NCI-H748 treated with DMSO at 0.1 percent for 48 hours (cell line): ENCODE measurements at regions not wholly inside any gene's neighbourhood (a gene's known extent, or its start where the extent isn't known, plus 50 kb on each side); places are given as distances from the start of the nearest gene placed in this dataset.
"Not testable (repeated sequence)": the region's sequence is repeated elsewhere in the genome, so short reads cannot be mapped to it uniquely, and the experiment has no call there.

ENCODE experiments used
- DNase-seq: peaks from one replicate; lab custom pipeline; 2025; lab: John Stamatoyannopoulos, UW

DNA sequence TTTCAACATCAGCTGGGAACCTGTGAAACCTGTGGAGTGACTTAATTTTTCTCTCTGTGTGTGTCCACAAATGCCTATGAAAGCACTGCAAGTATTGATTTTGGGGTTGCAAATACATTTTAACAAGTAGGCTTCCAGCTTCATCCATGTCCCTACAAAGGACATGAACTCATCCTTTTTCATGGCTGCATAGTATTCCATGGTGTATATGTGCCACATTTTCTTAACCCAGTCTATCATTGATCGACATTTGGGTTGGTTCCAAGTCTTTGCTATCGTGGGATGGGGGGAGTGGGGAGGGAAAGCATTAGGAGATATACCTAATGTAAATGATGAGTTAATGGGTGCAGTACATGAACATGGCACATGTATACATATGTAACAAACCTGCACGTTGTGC is 711.3 kb downstream of the LTN1 start:
- DNase-seq: not testable (repeated sequence)

GRCh38 chr21:28280611-28281010 is 712.1 kb downstream of the LTN1 start:
- DNase-seq: no peak

DNA sequence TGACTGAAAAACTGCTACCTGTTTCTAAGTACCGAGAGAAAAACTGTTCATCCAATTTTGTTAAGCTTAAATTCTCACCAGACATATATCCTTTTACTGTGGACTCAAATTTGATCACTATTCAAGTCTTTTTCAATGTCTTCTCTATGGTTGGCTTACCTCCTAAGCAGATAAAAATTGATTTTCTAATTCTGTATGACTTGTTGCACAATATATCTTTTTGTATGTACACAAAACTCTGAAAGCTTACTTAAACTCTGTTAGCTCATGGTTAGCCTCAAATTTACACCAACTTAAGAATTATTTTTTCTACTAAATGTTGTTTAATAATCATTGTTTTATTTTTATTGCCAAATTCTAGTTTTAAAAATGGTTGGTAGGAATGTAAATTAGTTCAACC is 715.4 kb downstream of the LTN1 start:
- no peak for DNase-seq

- DNase-seq: no peak
Observed at GRCh38 chr21:28272272-28272992, 720.2 kb downstream of the LTN1 start.

- DNase-seq: no peak
Observed at GRCh38 chr21:28269173-28269572, 723.5 kb downstream of the LTN1 start.

DNA sequence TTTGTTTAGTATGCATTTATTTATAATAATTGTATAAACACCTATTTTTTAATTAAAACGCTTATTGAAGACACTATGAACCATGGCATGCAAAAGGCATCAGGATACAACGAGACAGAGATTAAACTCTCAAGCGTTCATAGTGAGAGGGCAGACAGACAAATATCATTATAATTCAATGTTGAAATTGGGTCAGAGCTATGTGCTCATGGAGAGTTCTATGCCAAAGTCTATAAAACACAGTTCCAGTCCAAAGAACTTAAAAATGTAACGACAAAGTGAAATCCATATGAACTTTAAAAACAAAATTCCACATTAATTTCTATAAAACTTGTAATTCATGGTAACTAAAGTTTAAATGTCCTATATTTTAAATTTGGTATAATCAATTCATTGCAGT is 724.0 kb downstream of the LTN1 start:
- no peak for DNase-seq

DNA sequence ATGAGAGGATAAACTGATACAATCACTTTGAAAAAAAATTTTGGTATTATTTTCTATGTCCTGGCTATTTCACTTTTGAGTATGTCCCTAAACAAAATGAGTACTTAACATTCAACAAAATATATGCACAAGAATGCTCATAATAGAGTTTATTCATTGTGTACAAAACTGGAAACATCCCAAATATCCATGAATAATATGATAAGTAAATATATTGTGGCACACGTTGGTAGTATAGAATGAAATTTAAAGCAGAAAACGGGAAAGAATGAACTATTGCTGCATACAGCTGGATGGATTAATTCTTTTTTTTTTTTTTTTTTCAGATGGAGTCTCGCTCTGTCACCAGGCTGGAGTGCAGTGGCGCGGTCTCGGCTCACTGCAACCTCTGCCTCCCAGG is 725.2 kb downstream of the LTN1 start:
- no peak for DNase-seq

DNA sequence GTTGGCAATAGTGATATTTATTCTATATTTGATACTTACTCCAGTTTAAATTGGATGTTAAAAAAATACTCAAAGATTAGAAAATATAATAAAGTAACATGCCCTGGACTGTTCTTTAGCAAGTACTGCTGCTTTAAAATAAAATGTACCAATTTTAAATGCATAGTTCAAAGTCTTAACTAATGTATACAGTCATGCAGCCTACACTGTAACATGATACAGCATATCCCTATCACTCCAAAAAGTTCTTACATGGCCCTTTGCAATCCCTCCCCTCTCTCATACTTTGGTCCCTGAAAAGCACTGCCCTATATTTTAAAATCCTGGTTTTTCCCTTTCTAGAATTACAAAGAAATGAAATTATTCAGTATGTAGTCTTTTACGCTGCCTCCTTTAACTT is 726.6 kb downstream of the LTN1 start:
- no peak for DNase-seq

DNA sequence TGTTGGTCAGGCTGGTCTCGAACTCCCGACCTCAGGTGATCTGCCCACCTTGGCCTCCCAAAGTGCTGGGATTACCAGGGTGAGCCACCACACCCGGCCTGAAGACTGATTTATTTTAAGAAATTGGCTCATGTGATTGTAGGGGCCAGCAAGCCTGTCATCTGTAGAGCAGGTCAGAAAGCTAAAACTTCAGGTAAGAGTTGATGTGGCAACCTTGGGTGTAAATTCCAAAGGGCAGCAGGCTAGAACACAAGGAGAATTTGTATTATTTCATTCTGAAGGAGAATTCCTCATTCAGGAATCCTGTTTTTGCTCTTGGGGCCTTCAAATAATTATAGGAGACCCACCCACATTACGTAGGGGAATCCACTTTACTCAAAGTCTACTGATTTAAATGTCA is 728.7 kb downstream of the LTN1 start:
- DNase-seq: no peak

- DNase-seq: no peak
Observed at GRCh38 chr21:28261298-28261697, 731.4 kb downstream of the LTN1 start.

DNA sequence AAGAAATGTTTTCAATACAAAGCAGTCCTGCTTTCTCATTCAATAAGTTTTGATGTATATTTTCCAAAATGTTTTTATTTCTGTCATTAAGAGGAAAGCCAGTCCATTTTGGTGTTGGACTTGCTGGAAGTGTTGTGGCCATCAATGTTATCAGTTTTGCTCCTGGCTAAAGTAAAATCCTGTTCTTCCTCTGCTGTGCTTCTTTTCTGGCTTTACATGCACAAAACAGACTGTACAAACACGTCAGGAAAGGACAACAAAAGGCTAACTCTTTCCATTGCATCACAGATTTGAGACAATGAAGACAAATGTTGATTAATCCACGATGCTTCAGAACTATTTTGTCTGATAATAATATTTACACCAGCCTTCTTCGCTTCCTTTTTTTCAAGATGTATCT is 735.4 kb downstream of the LTN1 start:
- no peak for DNase-seq

GRCh38 chr21:28256837-28257236 is 735.8 kb downstream of the LTN1 start:
- no peak for DNase-seq

DNA sequence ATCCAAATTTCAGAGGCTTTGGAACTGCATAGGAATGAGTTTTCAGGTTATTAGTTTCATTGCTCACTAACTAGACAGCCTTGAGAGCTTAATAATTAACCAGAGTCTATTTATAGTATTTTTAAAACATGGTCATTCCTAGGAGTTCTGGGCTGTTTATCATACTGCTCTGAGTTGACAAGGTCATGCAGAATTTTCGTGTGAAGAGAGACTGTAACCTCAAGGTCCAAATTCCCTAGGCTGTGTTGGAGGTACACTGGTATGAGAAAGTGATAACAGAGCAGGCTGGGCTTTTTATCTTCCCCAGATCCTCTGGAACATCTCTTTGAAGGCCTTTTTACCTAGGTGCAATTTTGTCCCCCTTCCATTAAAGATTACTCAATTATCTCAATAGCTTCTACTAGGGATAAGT is 736.3 kb downstream of the LTN1 start:
- DNase-seq: no peak

DNA sequence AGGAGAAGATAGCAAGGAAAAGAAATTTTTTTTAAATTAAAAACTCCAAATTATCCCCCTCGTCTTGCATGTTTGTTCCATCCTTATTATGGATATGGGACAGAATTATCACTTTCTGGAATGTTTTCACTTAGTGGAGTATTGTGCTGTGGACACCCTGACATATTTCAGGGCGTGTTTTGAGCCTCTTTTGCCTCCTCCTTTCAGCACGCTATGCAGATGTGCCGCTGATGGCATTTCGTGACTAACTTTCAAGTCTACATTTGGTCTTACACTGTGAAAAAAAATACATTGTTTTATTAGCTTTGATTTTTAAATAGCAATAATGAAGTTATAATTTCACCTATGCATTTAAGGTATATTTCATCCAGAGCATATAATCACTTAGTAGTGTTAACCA is 738.7 kb downstream of the LTN1 start:
- no peak for DNase-seq

- DNase-seq: no peak
Observed at GRCh38 chr21:28253338-28253737, 739.3 kb downstream of the LTN1 start.

DNA sequence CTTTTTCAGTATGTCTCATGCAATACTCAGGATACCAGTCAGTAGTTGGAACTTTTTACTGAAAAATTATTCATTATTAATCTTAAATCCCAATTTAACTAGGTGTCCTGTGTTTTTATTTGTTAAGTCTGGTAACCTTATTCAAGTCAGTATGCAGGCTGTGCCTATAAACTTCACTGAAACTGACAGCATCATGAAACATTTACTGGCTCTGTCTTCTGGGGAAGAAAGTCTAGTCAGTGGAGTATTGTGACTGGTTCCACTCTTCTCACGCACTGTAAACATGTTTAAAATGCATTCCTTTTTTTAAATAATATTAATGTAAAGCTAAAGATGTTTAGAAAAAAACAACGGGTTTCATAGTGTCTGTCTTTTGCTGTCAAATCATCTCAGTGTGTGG is 739.7 kb downstream of the LTN1 start:
- no peak for DNase-seq

GRCh38 chr21:28250946-28251345 is 741.7 kb downstream of the LTN1 start:
- no peak for DNase-seq

GRCh38 chr21:28247454-28248020 is 745.1 kb downstream of the LTN1 start:
- DNase-seq: no peak

- no peak for DNase-seq
Observed at GRCh38 chr21:28240586-28240985, 752.1 kb downstream of the LTN1 start.

DNA sequence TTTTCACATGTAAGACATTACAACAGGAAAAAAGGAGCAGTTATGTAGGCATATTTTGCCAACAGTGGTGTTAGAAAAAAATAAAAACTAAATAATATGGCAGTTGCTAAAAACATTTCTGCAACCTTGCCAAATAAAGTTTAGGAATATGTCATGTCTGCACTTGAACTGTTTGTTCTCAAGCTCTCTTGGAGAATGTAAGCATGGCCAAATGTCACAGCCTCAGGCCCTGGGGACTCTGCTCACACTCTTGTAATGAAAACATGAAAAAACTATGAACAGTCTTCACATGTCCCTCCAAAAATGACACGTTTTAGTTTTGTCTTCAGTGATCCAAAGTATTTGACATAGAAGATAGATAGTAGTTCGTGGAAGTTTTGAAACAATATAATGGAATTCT is 753.3 kb downstream of the LTN1 start:
- DNase-seq: no peak

DNA sequence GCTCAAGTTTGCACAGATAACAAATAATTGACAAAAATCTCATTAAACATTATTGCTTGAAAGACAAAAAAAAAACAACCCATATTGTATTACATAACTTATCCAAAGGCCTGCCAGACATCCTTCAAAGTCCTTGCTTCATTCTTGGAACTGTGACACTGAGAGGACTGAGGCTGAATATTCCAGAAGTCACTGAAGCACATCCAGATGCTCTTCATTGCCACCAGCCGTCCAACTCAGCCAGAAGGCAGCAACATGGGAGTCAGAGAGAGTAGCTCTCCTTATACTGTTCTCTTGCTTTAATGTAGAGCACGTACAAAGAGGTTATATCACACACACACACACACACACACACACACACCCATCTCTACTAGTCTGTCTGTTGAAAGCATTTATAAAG is 755.0 kb downstream of the LTN1 start:
- no peak for DNase-seq

- DNase-seq: no peak
Observed at GRCh38 chr21:28235169-28235895, 757.3 kb downstream of the LTN1 start.

GRCh38 chr21:28234326-28234725 is 758.4 kb downstream of the LTN1 start:
- no peak for DNase-seq
